SJSA1 (cell line): ENCODE measurements at regions not wholly inside any gene's neighbourhood (a gene's known extent, or its start where the extent isn't known, plus 50 kb on each side); places are given as distances from the start of the nearest gene placed in this dataset.

ENCODE experiments used
- DNase-seq, 2 experiments: peaks; one replicate each; pipeline ENCODE4 v3.0.0-alpha.2; 2015 to 2020; ENCODE audit warnings: low spot score in 2 of 2, low read depth in 1 of 2
- H3K27ac ChIP-seq: fragments of 250-450 bp; sonication (Bioruptor Pico); 2 replicates; pipeline ENCODE4 v1.5.1; 2020; ENCODE audit warnings: mild to moderate bottlenecking, moderate library complexity
- H3K27me3 ChIP-seq: fragments of 250-450 bp; sonication (Bioruptor Pico); replicated peaks from 2 replicates; pipeline ENCODE4 v1.5.1; 2020; ENCODE audit warnings: mild to moderate bottlenecking, moderate library complexity
- H3K36me3 ChIP-seq: fragments of 250-450 bp; sonication (Bioruptor Pico); 2 replicates; pipeline ENCODE4 v1.5.1; 2020; ENCODE audit warnings: mild to moderate bottlenecking
- H3K4me1 ChIP-seq: fragments of 250-450 bp; sonication (Bioruptor Pico); replicated peaks from 2 replicates; pipeline ENCODE4 v1.6.1; 2021; ENCODE audit warnings: mild to moderate bottlenecking
- H3K4me3 ChIP-seq: fragments of 250-450 bp; sonication (Bioruptor Pico); 2 replicates; pipeline ENCODE4 v1.5.1; 2020; ENCODE audit warnings: mild to moderate bottlenecking
- H3K9me3 ChIP-seq: fragments of 250-450 bp; sonication (Bioruptor Pico); replicated peaks from 2 replicates; pipeline ENCODE4 v1.5.1; 2020; ENCODE audit warnings: mild to moderate bottlenecking

DNA sequence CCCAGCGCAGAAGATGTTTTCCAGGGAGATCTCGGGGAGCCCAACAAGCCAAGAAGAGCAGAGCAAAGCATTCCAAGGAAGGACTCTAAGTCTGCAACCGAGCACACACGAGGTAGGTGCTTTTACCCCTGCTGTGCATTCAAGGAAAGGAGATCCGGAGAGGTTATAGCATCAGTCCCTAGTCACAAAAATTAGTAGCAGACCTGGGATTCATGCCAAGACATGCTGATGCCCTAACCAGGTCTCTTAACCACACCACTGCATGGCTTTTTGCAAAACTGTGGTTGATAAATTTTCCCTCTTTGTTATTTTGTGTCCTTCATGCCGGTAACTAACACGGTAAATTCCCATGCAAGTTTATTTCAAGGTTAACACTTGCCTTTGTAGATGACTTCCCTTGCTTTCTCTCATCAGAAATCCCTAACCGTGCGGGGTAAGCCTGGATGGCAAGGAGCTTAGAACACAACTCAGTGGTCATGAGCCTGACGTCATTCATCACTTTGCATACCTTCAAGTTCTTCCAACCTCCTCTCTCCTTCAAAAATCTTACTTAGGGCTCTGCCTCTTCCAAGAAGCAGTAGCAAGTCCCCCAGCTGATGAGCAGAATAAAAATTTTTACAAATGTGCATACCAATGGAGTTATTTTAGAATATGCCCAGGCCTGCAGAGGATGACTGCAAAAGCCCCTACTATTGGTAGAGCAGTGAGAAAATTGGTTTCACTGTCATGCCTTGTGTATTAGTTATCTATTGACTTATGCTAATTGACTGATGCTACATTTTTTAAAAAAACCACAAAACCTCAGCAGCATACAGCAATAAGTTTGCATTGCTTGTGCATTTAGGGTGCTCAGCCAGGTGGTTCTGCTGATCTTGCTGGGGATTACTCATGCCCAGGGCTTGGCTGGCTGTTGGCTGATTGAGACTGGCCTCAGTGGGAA, 465.1 kb downstream of the MN1 start:
- Histone ChIP-seq H3K4me1 (no peaks in the 10 kb centered on the region), H3K27me3 (peaks cover 4% of the 10 kb centered on the region; the same call in 1 of the 2 replicates), H3K36me3 (no peaks in the 10 kb centered on the region), H3K27ac (no peak overlapping the region), H3K4me3 (no peak overlapping the region), H3K9me3 (0 out of 2 replicates have a peak, but pooled peaks cover 4% of the 10 kb centered on the region)
- no peak for DNase-seq

DNA sequence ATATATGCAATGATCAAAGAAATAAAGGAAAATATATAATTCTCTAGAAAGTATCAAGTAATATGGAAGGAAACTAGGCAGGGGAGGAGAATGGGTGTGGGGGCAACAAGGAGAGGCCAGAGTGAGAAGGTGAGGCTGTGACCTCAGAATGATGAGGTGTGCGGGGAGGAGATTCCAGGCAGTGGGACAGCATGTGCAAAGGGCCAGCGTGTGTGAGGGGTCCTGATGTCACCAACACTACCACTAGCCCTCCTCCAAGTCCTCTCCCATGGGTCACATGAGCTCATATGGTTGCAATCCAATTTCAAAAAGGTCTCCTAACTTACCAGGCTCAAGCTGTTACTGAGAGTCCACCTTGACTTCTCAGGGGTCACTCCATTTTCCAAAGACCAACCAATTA, 463.9 kb downstream of the MN1 start:
- no peaks in the 10 kb centered on the region for H3K36me3 ChIP-seq
- H3K4me1 ChIP-seq = no peaks in the 10 kb centered on the region
- DNase-seq = no peak
- H3K27me3 ChIP-seq = peaks cover 4% of the 10 kb centered on the region; the same call in 1 of the 2 replicates
- no peak overlapping the region for H3K27ac ChIP-seq
- 0 out of 2 replicates have a peak, but pooled peaks cover 4% of the 10 kb centered on the region for H3K9me3 ChIP-seq
- H3K4me3 ChIP-seq = no peak overlapping the region

DNA sequence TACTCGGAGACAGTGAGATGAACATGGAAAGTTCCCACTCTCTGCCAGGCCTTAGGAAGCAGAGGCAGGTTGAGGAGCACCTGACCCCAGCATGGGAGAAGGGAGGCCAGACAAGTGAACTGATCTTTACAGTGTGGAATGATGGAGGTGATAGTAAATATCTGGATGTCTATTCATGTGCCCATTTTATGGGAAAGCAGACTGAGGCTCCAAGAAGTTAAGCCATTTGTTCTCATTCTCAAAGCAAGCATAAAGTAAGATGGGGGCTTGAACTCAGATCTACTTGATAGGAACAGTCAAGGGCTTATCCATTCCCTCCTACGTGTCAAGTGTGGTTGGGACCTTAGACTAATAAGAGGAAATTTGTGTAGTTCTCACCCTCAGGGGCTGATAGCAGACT, 461.5 kb downstream of the MN1 start:
- no peak for DNase-seq
- Histone ChIP-seq H3K27ac (no peak overlapping the region), H3K4me1 (no peaks in the 10 kb centered on the region), H3K4me3 (no peak overlapping the region), H3K36me3 (no peaks in the 10 kb centered on the region), H3K27me3 (peaks cover 4% of the 10 kb centered on the region; the same call in 1 of the 2 replicates), H3K9me3 (no peaks in the 10 kb centered on the region)

DNA sequence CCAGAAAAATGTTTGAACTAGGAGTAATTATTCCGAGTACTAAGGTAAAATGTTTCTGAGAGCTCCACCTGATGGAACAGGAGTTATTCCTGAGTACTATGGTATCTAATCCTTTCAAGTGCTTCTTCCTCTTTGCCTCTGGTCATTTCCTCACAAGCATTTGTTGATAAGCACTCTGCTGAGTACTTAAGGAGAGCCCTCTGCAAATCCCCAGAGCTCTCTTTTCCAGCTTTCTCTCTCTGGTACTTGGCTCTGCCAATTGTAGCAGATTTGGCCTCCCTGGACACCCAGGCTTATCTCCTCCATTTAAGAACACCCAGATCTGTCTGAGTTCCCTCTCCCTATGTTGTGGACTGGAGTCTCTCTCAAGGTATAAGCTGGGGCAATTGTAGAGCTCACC, 457.0 kb downstream of the MN1 start:
- no peak for DNase-seq
- H3K27ac ChIP-seq = no peak overlapping the region
- H3K4me1 ChIP-seq = no peaks in the 10 kb centered on the region
- H3K9me3 ChIP-seq = no peaks in the 10 kb centered on the region
- H3K4me3 ChIP-seq = no peak overlapping the region
- no peaks in the 10 kb centered on the region; the same call in 1 of the 2 replicates for H3K27me3 ChIP-seq
- no peaks in the 10 kb centered on the region for H3K36me3 ChIP-seq

DNA sequence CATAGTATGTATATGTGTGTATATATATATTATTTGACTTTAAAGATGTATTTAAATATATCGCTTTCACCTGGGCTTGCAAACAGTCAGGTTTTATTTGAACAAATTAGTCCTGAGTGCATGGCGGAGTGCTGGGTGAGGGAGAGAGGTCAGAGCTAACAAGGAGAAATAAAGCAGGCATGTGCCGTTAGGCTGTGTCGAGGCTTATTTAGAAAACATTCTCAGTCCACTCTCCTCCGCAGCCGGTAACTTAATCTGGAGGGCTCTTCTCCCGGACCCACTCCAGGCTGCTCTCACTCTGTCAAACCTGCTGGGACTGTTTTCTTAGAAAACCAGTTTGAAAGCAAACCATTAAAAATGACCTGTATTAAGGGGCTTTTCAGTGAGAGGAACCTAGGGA, 455.9 kb downstream of the MN1 start:
- H3K36me3 ChIP-seq = no peaks in the 10 kb centered on the region
- no peaks in the 10 kb centered on the region for H3K9me3 ChIP-seq
- H3K4me1 ChIP-seq = no peaks in the 10 kb centered on the region
- no peaks in the 10 kb centered on the region; the same call in 1 of the 2 replicates for H3K27me3 ChIP-seq
- no peak overlapping the region for H3K4me3 ChIP-seq
- no peak overlapping the region for H3K27ac ChIP-seq
- DNase-seq = no peak

DNA sequence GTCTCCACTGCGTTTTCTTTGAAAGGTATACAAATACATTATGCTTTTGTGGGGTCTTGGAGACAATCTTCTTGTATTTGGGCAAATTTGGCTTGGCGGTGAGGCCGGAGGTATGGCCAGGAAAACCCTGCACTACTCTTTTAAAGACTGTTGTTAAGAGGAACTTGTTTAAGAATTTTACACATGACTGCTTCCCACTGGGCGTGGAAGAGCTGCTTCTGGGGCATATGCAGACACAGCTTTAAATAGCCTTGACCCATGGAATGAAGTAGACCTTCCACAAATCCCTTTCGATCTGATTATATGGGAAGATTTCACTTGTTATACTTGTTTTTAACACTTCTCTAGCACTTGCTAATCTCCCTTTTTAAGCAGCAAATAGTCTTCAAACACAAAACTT, 453.6 kb downstream of the MN1 start:
- Histone ChIP-seq H3K4me1 (no peaks in the 10 kb centered on the region), H3K9me3 (no peaks in the 10 kb centered on the region), H3K27ac (no peak overlapping the region), H3K4me3 (no peak overlapping the region), H3K36me3 (no peaks in the 10 kb centered on the region), H3K27me3 (no peaks in the 10 kb centered on the region; the same call in 1 of the 2 replicates)
- no peak for DNase-seq

DNA sequence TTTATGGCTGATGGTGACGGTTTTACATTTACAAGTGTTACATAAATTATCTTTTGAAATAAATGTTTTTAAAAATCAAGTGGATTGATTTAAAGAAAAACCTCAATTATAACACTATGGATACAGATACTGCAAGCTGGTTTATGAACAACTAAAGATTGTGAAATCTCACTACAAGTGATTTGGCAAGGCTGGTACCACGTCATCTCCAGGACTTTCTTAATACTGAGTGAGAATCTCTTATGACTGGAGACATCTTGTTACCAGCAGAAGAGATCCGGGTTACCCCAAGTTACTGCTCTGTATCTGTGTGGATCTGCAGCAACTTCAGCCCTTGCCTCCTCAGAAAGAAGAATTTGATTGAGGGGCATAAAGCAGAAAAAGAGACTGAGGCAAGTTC, 452.9 kb downstream of the MN1 start:
- no peak overlapping the region for H3K27ac ChIP-seq
- no peak overlapping the region for H3K4me3 ChIP-seq
- no peaks in the 10 kb centered on the region for H3K36me3 ChIP-seq
- no peak for DNase-seq
- no peaks in the 10 kb centered on the region; the same call in 1 of the 2 replicates for H3K27me3 ChIP-seq
- no peaks in the 10 kb centered on the region for H3K9me3 ChIP-seq
- no peaks in the 10 kb centered on the region for H3K4me1 ChIP-seq

DNA sequence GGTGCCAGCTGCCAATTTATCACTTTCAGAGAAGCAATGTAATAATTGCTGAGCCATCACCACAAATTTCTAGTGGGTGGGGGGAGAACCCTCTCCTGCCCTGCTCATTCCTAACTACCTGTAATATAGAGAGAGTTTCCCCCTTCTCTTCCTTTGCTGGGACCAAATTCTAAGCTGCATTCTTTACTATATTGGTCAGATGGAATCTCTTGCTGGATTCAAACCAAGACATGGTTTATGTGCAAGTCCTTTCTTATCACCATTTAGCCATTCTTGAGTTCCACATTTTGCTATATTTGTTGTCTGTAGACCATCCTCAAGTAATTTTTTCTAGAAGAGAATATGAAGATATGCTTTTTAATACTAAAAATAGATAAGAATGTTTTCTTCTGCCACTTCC, 452.1 kb downstream of the MN1 start:
- no peak for DNase-seq
- no peak overlapping the region for H3K4me3 ChIP-seq
- no peaks in the 10 kb centered on the region; the same call in 1 of the 2 replicates for H3K27me3 ChIP-seq
- no peaks in the 10 kb centered on the region for H3K4me1 ChIP-seq
- H3K9me3 ChIP-seq = no peaks in the 10 kb centered on the region
- H3K27ac ChIP-seq = no peak overlapping the region
- no peaks in the 10 kb centered on the region for H3K36me3 ChIP-seq

DNA sequence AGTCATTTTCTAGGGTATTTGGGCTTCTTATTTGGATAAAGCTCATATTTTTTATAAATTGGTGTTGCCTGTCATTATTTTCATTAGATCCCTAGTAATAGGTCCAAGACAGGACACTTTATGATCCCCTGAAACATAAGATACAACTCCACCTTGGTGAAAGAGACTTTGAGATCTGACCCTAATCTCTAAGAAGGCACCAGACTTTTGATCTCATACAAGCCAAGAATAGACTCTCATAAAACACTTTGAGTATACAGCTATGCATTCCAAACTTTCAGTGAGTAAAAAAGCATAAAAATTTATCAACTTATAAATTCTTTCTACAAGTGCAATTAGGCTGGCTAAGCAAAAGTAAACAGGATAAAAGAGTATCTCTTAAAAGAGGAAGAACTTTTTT, 451.2 kb downstream of the MN1 start:
- Histone ChIP-seq H3K36me3 (no peaks in the 10 kb centered on the region), H3K4me1 (no peaks in the 10 kb centered on the region), H3K27ac (no peak overlapping the region), H3K27me3 (no peaks in the 10 kb centered on the region; the same call in 1 of the 2 replicates), H3K9me3 (no peaks in the 10 kb centered on the region), H3K4me3 (no peak overlapping the region)
- no peak for DNase-seq

DNA sequence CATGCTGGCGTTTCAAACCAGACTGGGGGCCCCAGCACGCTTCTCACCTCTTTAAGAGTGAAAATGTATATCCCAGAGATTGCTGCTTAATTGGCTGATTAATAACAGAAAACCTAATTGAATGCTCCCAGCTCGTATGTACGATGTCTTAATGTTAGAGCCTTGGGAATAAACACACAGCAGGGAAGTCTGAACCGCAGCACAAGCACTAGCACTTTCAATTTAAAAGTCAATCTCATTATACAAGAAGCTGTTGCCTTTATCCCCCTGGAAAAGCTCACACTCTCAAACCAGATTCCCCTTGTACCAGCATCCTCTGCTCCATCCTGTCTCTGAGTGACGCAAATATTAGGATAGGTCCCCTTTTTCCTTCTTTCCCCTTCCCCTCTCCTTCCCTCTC, 449.1 kb downstream of the MN1 start:
- H3K27me3 ChIP-seq = no peaks in the 10 kb centered on the region; the same call in none of the 2 replicates
- H3K4me1 ChIP-seq = no peaks in the 10 kb centered on the region
- no peak overlapping the region for H3K27ac ChIP-seq
- no peaks in the 10 kb centered on the region for H3K9me3 ChIP-seq
- H3K4me3 ChIP-seq = no peak overlapping the region
- no peaks in the 10 kb centered on the region for H3K36me3 ChIP-seq
- no peak for DNase-seq

DNA sequence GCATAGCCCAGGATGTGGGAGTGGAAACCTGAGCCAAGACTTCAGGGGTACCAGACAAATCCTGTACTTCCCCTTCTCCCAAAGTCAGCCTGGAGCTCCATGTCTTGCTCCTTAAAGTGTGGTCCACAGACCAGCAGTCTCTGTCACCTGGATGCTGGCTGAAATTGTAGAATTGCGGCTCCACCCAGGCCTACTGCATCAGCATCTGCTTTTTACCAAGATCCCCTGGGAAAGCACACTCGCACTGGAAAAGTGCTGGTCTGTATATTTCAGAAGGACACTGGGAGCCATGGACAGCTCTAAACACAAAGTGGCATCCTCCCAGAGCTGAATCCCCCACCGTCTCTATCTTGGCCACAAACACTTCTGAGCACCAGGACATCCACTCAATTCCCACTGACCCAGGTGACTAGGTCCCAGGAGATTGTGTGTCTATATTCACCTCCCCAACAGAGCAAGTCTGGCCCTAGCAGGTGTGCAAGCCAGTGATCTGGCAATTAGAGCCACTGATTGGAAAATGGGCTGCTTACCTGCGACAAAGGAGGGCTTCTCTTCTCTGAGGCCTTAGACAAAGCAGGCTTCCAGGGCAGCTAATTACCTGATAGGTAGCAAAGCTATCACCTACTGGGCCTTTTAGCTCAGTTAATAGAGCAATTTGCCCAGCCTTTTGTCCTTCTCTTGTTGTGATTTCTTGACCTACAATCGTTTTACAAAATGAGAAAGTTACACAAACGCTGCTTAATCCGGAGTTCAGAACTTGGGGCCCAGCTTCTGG, 443.3 kb downstream of the MN1 start:
- Histone ChIP-seq H3K4me3 (no peak overlapping the region), H3K27ac (no peak overlapping the region), H3K27me3 (peaks cover 15% of the 10 kb centered on the region), H3K36me3 (no peaks in the 10 kb centered on the region), H3K9me3 (no peaks in the 10 kb centered on the region), H3K4me1 (no peaks in the 10 kb centered on the region)
- DNase-seq = no peak

DNA sequence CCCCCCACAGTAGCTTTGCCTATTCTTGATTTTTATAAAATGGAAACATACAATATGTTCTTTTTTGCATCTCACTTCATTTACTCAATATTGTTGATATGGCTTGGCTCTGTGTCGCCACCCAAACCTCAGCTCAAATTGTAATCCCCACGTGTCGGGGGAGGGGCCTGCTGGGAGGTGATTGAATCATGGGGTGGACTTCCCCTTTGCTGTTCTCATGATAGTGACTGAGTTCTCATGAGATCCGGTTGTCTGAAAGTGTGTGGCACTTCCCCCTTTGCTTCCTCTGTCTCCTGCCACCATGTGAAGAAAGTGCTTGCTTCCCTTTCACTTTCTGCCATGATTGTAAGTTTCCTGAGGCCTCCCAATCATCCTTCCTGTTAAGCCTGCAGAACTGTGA, 431.3 kb downstream of the MN1 start:
- no peak for DNase-seq
- Histone ChIP-seq H3K27me3 (peaks cover 20% of the 10 kb centered on the region), H3K27ac (no peak overlapping the region), H3K36me3 (no peaks in the 10 kb centered on the region), H3K4me1 (peaks cover 7% of the 10 kb centered on the region), H3K4me3 (no peak overlapping the region), H3K9me3 (no peaks in the 10 kb centered on the region)

DNA sequence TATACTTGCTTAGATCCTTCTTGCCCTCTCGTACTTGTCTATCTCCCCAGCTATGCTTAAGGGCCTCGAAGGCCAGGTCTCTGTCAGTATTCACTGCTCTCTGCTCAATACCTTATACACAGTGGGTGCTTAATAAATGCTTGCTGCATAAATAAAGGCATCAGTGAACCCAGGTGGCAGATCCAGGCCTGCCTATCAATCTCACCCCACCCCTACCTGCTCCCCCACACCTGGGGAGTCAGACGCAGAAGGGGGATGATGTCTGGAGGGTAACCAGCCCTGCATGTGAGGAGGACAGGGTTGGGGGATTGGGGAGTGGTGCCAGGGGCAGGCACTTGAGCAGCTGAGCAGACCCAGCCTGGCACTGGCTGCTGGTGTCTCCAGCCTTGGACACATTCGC, 430.6 kb downstream of the MN1 start:
- Histone ChIP-seq H3K27me3 (peaks cover 13% of the 10 kb centered on the region), H3K4me3 (no peak overlapping the region), H3K4me1 (peaks cover 7% of the 10 kb centered on the region), H3K9me3 (no peaks in the 10 kb centered on the region), H3K27ac (no peak overlapping the region), H3K36me3 (no peaks in the 10 kb centered on the region)
- no peak for DNase-seq

DNA sequence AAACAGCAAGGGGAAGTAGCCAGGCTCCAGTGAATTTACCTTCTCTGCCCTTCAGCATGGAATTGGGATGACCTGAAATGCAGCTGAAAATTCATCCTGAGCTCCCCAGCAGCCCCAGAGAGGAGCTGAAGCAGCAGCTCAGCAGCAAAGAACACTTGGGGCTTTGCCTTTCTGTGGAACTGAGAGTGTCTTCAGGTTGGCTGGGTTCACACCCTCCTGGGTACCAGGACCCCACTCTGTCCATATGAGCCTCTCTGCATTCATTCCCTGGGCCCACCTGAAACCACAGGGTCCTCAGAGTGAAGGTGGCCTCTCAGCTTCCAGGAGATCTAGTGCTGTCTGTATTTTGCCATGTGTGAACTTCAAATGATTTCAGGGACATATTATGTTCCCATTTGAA, 429.2 kb downstream of the MN1 start:
- Histone ChIP-seq H3K27me3 (peaks cover 7% of the 10 kb centered on the region), H3K4me1 (peaks cover 7% of the 10 kb centered on the region), H3K36me3 (no peaks in the 10 kb centered on the region), H3K9me3 (no peaks in the 10 kb centered on the region), H3K27ac (no peak overlapping the region), H3K4me3 (no peak overlapping the region)
- no peak for DNase-seq
